HG02571 (cell line): ENCODE measurements at regions not wholly inside any gene's neighbourhood (a gene's known extent, or its start where the extent isn't known, plus 50 kb on each side); places are given as distances from the start of the nearest gene placed in this dataset.
"Not testable (repeated sequence)": the region's sequence is repeated elsewhere in the genome, so short reads cannot be mapped to it uniquely, and the experiment has no call there.

Source experiments
- ATAC-seq: cut with Tn5 transposase; IDR thresholded peaks from one replicate; pipeline ENCODE4 v1.9.1; 2021; ENCODE audit warnings: mild to moderate bottlenecking, moderate library complexity; ENCODE audit not compliant: unreplicated experiment

GRCh38 chr9:91019871-91020270, 218.3 kb downstream of the SYK start:
- not testable (repeated sequence) for ATAC-seq

DNA sequence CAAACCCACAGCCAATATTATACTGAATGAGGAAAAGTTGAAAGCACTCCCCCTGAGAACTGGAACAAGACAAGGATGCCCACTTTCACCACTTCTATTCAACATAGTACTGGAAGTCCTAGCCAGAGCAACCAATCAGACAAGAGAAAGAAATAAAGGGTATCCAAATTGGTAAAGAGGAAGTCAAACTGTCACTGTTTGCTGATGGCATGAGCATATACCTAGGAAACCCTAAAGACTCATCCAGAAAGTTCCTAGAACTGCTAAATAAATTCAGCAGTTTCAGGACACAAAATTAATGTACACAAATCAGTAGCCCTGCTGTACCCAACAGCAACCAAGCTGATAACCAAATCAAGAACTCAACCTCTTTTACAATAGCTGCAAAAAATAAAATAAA, 220.0 kb downstream of the SYK start:
- not testable (repeated sequence) for ATAC-seq

DNA sequence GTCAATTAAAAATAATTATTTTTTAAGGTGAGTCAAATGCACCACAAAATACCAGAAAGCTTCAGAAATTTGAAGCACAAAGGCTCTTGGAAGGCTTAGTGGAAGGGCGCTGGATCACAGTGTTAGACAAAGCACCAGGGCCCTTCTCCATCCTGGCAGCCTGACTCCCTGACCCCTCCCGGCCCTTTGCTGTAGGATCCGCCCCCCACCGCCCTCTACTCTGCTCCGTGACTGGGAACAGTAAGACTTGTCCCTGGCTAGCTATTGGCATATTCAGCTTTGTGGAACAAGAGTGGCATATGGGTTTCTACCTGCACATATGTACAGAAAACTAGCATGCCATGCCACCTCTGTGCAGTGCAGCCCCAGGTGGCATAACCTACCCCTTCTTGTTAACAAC, 222.1 kb downstream of the SYK start:
- ATAC-seq, result no peak

DNA sequence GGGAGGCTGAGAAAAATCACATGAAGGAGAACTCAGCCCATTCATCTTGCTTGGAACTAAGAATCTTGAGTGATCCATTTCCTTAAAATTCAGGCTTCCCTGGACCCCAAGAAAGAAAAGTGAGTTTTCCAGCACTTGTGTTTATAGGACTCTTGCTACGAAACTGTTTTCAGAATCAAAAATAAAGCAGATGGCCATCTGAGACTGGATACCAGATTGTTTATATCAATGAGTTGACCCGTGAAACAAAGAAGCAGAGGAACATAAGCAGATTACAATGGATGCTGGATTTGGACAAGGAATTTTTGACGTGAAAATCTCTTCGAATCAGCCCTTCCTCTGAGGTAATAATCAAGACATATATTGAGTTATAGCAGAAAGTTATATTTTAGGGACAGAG, 223.2 kb downstream of the SYK start:
- no peak for ATAC-seq

- no peak for ATAC-seq
Observed at GRCh38 chr9:91025856-91026255, 224.2 kb downstream of the SYK start.

- no peak for ATAC-seq
Observed at GRCh38 chr9:91026266-91026665, 224.6 kb downstream of the SYK start.

GRCh38 chr9:91027005-91027404, 225.4 kb downstream of the SYK start:
- ATAC-seq, result no peak

DNA sequence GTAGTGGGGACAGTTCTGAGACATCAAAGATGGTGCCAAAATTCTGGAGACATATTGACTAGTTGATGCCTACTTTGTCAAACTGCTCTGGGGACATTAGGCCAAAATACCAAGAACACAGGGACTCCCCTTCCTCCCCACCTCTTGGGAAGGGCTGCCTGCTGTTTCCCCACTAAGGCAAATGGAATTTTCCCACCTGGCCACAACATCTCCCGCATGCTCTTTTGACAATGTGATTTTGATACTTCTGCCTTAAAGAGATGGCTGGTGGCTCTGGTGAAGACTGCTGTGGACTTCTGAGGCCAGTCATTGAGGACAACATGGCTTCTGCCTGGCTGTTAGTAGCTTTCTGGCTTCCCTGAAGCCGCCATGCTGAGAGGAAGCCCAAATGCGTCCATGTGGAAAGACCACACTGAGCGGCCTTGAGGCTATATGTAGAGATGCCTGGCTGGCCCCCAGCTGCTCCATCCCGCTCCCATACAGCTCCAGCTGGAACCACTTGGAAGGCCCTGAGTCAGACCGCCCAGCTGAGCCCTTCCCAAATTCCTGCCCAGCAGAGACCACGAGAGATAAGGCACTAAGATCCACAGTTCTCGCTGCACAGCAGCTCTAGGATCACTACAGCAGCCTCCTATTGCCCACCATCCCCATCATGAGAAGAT, 226.7 kb downstream of the SYK start:
- ATAC-seq, result no peak

DNA sequence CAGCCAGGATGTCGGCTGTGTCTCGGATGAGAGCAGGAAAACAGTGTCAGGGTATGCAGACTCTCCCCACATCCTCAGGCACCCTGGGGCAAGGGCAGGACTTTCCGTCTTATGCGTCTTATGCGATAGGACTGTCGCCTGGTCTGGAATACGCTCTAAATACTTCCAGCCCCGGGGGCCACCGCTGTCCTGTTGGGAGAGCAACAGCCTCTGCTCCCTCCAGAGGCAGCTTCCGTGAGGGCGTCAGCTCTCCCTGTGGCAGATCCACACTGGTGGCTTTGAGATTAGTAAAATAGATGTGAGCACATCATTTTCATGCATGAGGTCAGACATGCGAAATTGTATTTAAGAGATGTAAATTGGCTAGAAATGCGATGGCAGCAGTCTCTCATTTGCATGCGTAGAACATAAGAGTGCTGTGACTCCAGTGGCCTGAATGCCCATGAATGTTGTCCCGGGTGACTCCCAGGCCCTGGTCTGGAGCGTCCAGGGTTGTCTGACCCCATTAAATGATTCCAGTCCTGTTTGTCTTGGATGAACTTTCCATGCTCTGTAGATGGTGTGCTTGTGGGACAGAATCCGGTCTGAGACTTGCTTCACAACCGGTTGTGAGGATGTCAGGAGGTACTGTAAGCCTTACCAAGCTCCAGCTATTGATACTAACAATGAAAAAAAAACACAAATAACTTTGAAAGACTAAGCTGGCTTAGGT, 228.2 kb downstream of the SYK start:
- ATAC-seq, result no peak

DNA sequence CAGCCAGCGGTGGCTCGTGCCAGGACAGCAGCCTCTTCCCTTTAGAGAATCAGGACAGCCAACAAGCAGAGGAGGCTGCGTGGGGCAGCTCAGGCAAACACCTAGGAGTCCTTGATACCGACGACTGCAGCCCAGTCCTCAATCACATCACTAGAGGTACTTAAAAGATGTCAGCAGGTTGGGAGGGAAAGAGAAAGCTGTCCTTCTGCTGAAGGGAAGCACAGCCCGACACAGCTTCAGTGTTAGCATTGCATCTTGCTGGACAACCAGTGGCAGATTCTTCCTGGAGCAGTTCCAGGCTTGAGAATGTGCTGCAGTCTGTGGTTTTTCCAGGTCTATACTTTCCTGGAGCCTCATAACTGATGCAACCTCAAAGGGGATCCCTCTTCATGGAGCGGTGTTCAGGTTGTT, 230.5 kb downstream of the SYK start:
- ATAC-seq, result no peak

GRCh38 chr9:91033270-91033669, 231.7 kb downstream of the SYK start:
- ATAC-seq, result no peak

- ATAC-seq, result no peak
Observed at GRCh38 chr9:91033797-91034196, 232.2 kb downstream of the SYK start.

GRCh38 chr9:91034521-91034920, 232.9 kb downstream of the SYK start:
- ATAC-seq, result no peak

DNA sequence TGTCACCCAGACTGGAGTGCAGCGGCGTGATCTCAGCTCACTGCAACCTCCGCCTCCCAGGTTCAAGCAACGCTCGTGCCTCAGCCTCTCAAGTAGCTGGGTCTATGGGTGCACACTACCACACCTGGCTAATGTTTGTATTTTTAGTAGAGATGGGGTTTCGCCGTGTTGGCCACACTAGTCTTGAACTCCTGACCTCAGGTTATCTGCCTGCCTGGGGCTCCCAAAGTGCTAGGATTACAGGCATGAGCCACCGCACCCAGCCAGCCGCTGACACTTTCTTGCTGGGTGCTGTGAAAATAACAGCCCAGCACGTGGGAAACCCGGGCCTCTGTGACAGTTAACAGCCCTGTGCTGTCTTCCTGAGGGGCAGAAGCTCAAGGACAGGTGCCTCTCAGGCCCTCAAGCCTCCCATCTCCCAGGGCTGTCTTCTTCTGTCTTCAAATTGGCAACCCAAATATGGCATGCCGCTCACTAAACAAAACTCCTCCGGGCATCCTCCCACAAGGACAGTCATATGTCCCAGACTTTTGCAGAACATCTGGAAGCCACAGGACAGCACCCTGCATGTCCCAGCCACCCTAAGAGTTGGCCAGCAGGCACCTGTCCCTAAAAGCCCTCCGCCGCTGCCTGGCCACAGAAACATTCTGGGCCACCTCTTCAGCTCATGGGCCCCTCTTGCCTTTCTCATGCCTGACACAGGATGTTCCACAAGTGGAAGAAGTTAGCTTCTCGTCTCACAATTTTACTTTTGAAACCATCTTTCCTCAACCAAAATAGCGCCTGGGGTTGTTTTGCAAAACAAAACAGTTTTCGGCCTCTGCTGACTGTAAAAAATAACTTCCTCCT, 233.6 kb downstream of the SYK start:
- no peak for ATAC-seq

GRCh38 chr9:91035825-91036208, 234.2 kb downstream of the SYK start:
- no peak for ATAC-seq

DNA sequence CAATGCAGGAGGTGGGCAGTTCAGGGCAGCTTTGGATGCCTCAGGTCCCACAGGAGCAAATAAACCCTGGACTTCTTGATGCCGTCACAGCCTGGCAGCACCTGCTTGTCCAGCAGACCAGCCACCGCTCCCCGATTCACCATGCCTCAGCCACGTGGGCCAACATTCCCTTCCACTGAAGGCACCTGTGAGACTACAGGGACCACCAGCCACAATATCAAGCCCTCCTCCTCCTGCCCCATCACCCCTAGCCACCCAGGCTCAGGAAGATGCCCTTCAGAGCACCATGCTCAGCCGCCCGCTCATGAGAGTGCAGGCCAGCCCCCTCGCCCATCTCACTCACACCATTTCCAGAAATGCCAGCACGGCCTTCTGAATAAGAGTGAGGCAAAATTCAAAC, 234.7 kb downstream of the SYK start:
- no peak for ATAC-seq

- no peak for ATAC-seq
Observed at GRCh38 chr9:91036826-91037510, 235.3 kb downstream of the SYK start.

- ATAC-seq, result no peak
Observed at GRCh38 chr9:91037511-91038482, 236.2 kb downstream of the SYK start.

DNA sequence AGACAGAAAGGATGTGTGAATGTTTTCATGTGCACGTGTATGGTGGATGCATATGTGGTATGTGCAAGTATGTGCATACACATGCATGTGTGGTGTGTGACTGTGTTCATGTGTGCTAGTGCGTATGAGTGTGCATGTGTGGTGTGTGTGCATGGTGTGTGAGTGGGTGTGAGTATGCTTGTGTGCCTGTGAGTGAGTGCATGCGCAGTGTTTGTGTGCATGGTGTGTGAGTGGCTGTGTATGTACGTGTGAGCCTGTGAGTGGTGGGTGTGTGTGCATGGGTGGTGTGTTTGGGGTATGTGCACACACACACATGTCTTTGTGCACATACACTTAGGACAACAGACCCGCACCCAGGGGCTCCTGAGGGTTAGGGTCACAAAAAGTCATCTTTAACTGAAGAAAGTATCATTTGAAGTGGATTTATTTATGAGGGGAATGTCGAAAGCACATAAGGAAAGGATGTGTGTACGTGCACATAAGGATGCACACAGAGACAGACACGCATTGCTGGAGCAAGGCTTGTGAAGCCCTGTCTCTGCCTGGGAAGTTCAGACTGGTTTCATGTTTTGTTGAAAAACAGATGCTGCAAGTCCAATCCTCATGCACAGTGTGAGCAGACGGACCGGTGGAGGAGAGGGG, 237.0 kb downstream of the SYK start:
- no peak for ATAC-seq
